ENCODE measurements at regions not wholly inside any gene's neighbourhood (a gene's known extent, or its start where the extent isn't known, plus 50 kb on each side); places are given as distances from the start of the nearest gene placed in this dataset.
"Not testable (repeated sequence)": the region's sequence is repeated elsewhere in the genome, so short reads cannot be mapped to it uniquely, and the experiment has no call there.

- H3K9ac ChIP-seq (ENCODE audit: low read depth in 1 of 2, low read length in 2 of 2): no peak overlapping the region
- no peaks in the 10 kb centered on the region for H3K36me3 ChIP-seq (ENCODE audit: control insufficient read depth in 2 of 2, insufficient read depth in 2 of 2, low read length in 2 of 2)
- no peaks in the 10 kb centered on the region for H3K27me3 ChIP-seq (ENCODE audit: control insufficient read depth in 2 of 2, insufficient read depth in 2 of 2, low read length in 2 of 2)
- no peak overlapping the region for H3K27ac ChIP-seq (ENCODE audit: low read depth in 2 of 2, low read length in 2 of 2)
- no peaks in the 10 kb centered on the region for H3K4me1 ChIP-seq (ENCODE audit: control insufficient read depth in 2 of 2, insufficient read depth in 2 of 2, low read length in 2 of 2)
- no peak overlapping the region for H3K4me3 ChIP-seq (ENCODE audit: low read length in 2 of 2)
- H3K9me3 ChIP-seq (ENCODE audit: control insufficient read depth in 2 of 2, low read length in 2 of 2): no peaks in the 10 kb centered on the region
These were observed 611.2 kb upstream of the SPRY2 start for GRCh38 chr13:80952158-80952557.

DNA sequence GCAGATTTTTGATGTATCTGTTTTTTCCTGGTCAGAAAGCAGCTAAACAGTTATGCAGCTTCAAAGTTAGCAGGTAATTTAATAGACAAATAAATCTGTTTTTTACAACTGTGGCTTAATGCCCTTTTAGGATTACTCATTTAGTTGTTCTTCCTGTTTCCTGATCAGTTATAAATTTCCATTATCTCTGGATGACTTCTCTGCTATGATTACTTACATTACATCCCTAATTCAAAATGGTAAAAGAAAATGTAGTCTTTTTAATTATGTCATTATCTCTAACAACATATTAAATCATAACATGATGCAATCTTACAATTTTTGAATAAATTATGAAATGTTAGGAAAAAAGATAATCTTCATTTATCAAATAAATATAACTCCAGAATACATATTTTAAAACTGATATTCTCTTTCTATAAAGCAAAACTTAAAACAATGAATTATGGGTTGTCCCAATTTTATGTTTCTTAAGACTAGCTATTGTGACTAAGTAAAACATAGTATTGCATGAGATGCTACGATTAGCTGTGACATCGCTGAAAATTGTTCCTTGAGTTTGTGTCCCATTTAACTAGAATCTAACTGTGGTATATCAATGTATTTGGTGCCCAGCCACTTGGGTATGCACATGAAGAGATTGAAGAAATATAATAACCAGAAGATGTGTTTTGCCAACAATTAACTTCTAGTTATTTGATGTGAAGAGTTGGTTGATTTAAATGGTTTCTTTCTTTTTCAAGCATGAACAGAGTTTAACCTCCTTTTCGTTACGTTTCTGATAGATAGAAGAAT is 605.3 kb upstream of the SPRY2 start:
- no peak overlapping the region for H3K27ac ChIP-seq (ENCODE audit: low read depth in 2 of 2, low read length in 2 of 2)
- H3K36me3 ChIP-seq (ENCODE audit: control insufficient read depth in 2 of 2, insufficient read depth in 2 of 2, low read length in 2 of 2): no peaks in the 10 kb centered on the region
- H3K4me3 ChIP-seq (ENCODE audit: low read length in 2 of 2): no peak overlapping the region
- no peaks in the 10 kb centered on the region for H3K4me1 ChIP-seq (ENCODE audit: control insufficient read depth in 2 of 2, insufficient read depth in 2 of 2, low read length in 2 of 2)
- H3K9ac ChIP-seq (ENCODE audit: low read depth in 1 of 2, low read length in 2 of 2): no peak overlapping the region
- no peaks in the 10 kb centered on the region for H3K9me3 ChIP-seq (ENCODE audit: control insufficient read depth in 2 of 2, low read length in 2 of 2)
- H3K27me3 ChIP-seq (ENCODE audit: control insufficient read depth in 2 of 2, insufficient read depth in 2 of 2, low read length in 2 of 2): no peaks in the 10 kb centered on the region

DNA sequence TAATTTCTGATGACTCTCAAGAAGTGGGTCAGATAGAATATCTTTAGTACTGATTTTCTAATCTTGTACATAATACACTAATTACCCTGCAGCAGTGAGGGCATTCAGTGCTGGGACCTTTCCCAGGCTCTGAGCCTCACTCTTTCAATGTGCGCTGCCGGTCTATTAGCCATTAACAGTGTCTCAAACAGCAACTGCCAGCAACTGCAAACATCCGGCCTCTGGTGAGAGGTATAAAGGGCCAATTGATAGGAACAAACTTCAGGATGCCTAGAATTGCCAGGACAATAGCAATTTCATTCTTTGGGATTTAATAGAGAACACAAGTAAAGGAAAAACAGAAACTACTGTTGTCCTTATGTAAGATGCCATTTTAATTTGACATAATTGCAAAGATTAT is 604.4 kb upstream of the SPRY2 start:
- Histone ChIP-seq H3K36me3 (ENCODE audit: control insufficient read depth in 2 of 2, insufficient read depth in 2 of 2, low read length in 2 of 2) (no peaks in the 10 kb centered on the region), H3K9me3 (ENCODE audit: control insufficient read depth in 2 of 2, low read length in 2 of 2) (no peaks in the 10 kb centered on the region), H3K9ac (ENCODE audit: low read depth in 1 of 2, low read length in 2 of 2) (no peak overlapping the region), H3K27me3 (ENCODE audit: control insufficient read depth in 2 of 2, insufficient read depth in 2 of 2, low read length in 2 of 2) (no peaks in the 10 kb centered on the region), H3K27ac (ENCODE audit: low read depth in 2 of 2, low read length in 2 of 2) (no peak overlapping the region), H3K4me1 (ENCODE audit: control insufficient read depth in 2 of 2, insufficient read depth in 2 of 2, low read length in 2 of 2) (no peaks in the 10 kb centered on the region), H3K4me3 (ENCODE audit: low read length in 2 of 2) (no peak overlapping the region)

- Histone ChIP-seq H3K27ac (ENCODE audit: low read depth in 2 of 2, low read length in 2 of 2) (no peak overlapping the region), H3K9me3 (ENCODE audit: control insufficient read depth in 2 of 2, low read length in 2 of 2) (no peaks in the 10 kb centered on the region), H3K4me3 (ENCODE audit: low read length in 2 of 2) (no peak overlapping the region), H3K9ac (ENCODE audit: low read depth in 1 of 2, low read length in 2 of 2) (no peak overlapping the region), H3K27me3 (ENCODE audit: control insufficient read depth in 2 of 2, insufficient read depth in 2 of 2, low read length in 2 of 2) (no peaks in the 10 kb centered on the region), H3K36me3 (ENCODE audit: control insufficient read depth in 2 of 2, insufficient read depth in 2 of 2, low read length in 2 of 2) (no peaks in the 10 kb centered on the region), H3K4me1 (ENCODE audit: control insufficient read depth in 2 of 2, insufficient read depth in 2 of 2, low read length in 2 of 2) (no peaks in the 10 kb centered on the region)
These were observed 598.7 kb upstream of the SPRY2 start for GRCh38 chr13:80939581-80939980.

- no peaks in the 10 kb centered on the region for H3K27me3 ChIP-seq (ENCODE audit: control insufficient read depth in 2 of 2, insufficient read depth in 2 of 2, low read length in 2 of 2)
- no peaks in the 10 kb centered on the region for H3K4me1 ChIP-seq (ENCODE audit: control insufficient read depth in 2 of 2, insufficient read depth in 2 of 2, low read length in 2 of 2)
- no peak overlapping the region for H3K27ac ChIP-seq (ENCODE audit: low read depth in 2 of 2, low read length in 2 of 2)
- H3K9ac ChIP-seq (ENCODE audit: low read depth in 1 of 2, low read length in 2 of 2): no peak overlapping the region
- H3K4me3 ChIP-seq (ENCODE audit: low read length in 2 of 2): no peak overlapping the region
- no peaks in the 10 kb centered on the region for H3K9me3 ChIP-seq (ENCODE audit: control insufficient read depth in 2 of 2, low read length in 2 of 2)
- no peaks in the 10 kb centered on the region for H3K36me3 ChIP-seq (ENCODE audit: control insufficient read depth in 2 of 2, insufficient read depth in 2 of 2, low read length in 2 of 2)
These were observed 590.8 kb upstream of the SPRY2 start for GRCh38 chr13:80931766-80932165.

GRCh38 chr13:80931118-80931517 is 590.2 kb upstream of the SPRY2 start:
- H3K4me1 ChIP-seq (ENCODE audit: control insufficient read depth in 2 of 2, insufficient read depth in 2 of 2, low read length in 2 of 2): no peaks in the 10 kb centered on the region
- no peaks in the 10 kb centered on the region for H3K9me3 ChIP-seq (ENCODE audit: control insufficient read depth in 2 of 2, low read length in 2 of 2)
- no peak overlapping the region for H3K4me3 ChIP-seq (ENCODE audit: low read length in 2 of 2)
- H3K9ac ChIP-seq (ENCODE audit: low read depth in 1 of 2, low read length in 2 of 2): no peak overlapping the region
- H3K36me3 ChIP-seq (ENCODE audit: control insufficient read depth in 2 of 2, insufficient read depth in 2 of 2, low read length in 2 of 2): no peaks in the 10 kb centered on the region
- no peaks in the 10 kb centered on the region for H3K27me3 ChIP-seq (ENCODE audit: control insufficient read depth in 2 of 2, insufficient read depth in 2 of 2, low read length in 2 of 2)
- H3K27ac ChIP-seq (ENCODE audit: low read depth in 2 of 2, low read length in 2 of 2): no peak overlapping the region

GRCh38 chr13:80928241-80928640 is 587.3 kb upstream of the SPRY2 start:
- H3K9me3 ChIP-seq (ENCODE audit: control insufficient read depth in 2 of 2, low read length in 2 of 2): no peaks in the 10 kb centered on the region

GRCh38 chr13:80926024-80926423 is 585.1 kb upstream of the SPRY2 start:
- not testable (repeated sequence) for H3K27ac ChIP-seq (ENCODE audit: low read depth in 2 of 2, low read length in 2 of 2); H3K9ac ChIP-seq (ENCODE audit: low read depth in 1 of 2, low read length in 2 of 2); H3K9me3 ChIP-seq (ENCODE audit: control insufficient read depth in 2 of 2, low read length in 2 of 2); H3K36me3 ChIP-seq (ENCODE audit: control insufficient read depth in 2 of 2, insufficient read depth in 2 of 2, low read length in 2 of 2); H3K27me3 ChIP-seq (ENCODE audit: control insufficient read depth in 2 of 2, insufficient read depth in 2 of 2, low read length in 2 of 2); H3K4me1 ChIP-seq (ENCODE audit: control insufficient read depth in 2 of 2, insufficient read depth in 2 of 2, low read length in 2 of 2); H3K4me3 ChIP-seq (ENCODE audit: low read length in 2 of 2)

More at GRCh38 chr13:80928241-80928640, 587.3 kb upstream of the SPRY2 start:
- Histone ChIP-seq H3K27me3 (ENCODE audit: control insufficient read depth in 2 of 2, insufficient read depth in 2 of 2, low read length in 2 of 2) (no peaks in the 10 kb centered on the region), H3K9ac (ENCODE audit: low read depth in 1 of 2, low read length in 2 of 2) (no peak overlapping the region), H3K4me1 (ENCODE audit: control insufficient read depth in 2 of 2, insufficient read depth in 2 of 2, low read length in 2 of 2) (no peaks in the 10 kb centered on the region), H3K36me3 (ENCODE audit: control insufficient read depth in 2 of 2, insufficient read depth in 2 of 2, low read length in 2 of 2) (no peaks in the 10 kb centered on the region), H3K4me3 (ENCODE audit: low read length in 2 of 2) (no peak overlapping the region), H3K27ac (ENCODE audit: low read depth in 2 of 2, low read length in 2 of 2) (no peak overlapping the region)

DNA sequence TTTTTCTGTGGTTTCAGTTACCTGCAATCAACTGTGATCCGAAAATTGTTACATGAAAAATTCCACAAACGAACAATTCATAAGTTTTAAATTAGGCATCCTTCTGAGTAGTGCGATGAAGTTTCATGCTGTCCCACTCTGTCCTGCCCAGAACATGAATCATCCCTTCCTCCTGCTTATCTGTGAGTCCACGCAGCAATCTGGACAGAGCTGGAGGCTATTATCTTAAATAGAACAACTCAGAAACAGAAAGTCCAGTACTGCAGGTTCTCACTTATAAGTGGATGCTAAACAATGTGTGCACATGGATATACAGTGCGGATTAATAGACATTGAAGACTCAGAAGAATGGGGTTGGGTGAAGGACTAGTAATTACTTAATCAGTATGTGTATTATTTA is 583.7 kb upstream of the SPRY2 start:
- no peak overlapping the region for H3K4me3 ChIP-seq (ENCODE audit: low read length in 2 of 2)
- no peaks in the 10 kb centered on the region for H3K27me3 ChIP-seq (ENCODE audit: control insufficient read depth in 2 of 2, insufficient read depth in 2 of 2, low read length in 2 of 2)
- no peak overlapping the region for H3K27ac ChIP-seq (ENCODE audit: low read depth in 2 of 2, low read length in 2 of 2)
- H3K4me1 ChIP-seq (ENCODE audit: control insufficient read depth in 2 of 2, insufficient read depth in 2 of 2, low read length in 2 of 2): no peaks in the 10 kb centered on the region
- no peak overlapping the region for H3K9ac ChIP-seq (ENCODE audit: low read depth in 1 of 2, low read length in 2 of 2)
- no peaks in the 10 kb centered on the region for H3K9me3 ChIP-seq (ENCODE audit: control insufficient read depth in 2 of 2, low read length in 2 of 2)
- H3K36me3 ChIP-seq (ENCODE audit: control insufficient read depth in 2 of 2, insufficient read depth in 2 of 2, low read length in 2 of 2): no peaks in the 10 kb centered on the region

- H3K9me3 ChIP-seq (ENCODE audit: control insufficient read depth in 2 of 2, low read length in 2 of 2): no peaks in the 10 kb centered on the region
- no peaks in the 10 kb centered on the region for H3K27me3 ChIP-seq (ENCODE audit: control insufficient read depth in 2 of 2, insufficient read depth in 2 of 2, low read length in 2 of 2)
- H3K4me1 ChIP-seq (ENCODE audit: control insufficient read depth in 2 of 2, insufficient read depth in 2 of 2, low read length in 2 of 2): no peaks in the 10 kb centered on the region
- H3K36me3 ChIP-seq (ENCODE audit: control insufficient read depth in 2 of 2, insufficient read depth in 2 of 2, low read length in 2 of 2): no peaks in the 10 kb centered on the region
- no peak overlapping the region for H3K4me3 ChIP-seq (ENCODE audit: low read length in 2 of 2)
- H3K9ac ChIP-seq (ENCODE audit: low read depth in 1 of 2, low read length in 2 of 2): no peak overlapping the region
- H3K27ac ChIP-seq (ENCODE audit: low read depth in 2 of 2, low read length in 2 of 2): no peak overlapping the region
These were observed 583.0 kb upstream of the SPRY2 start for GRCh38 chr13:80923907-80924306.

Measured in mucosa of rectum (tissue), 2 donors.